Peyer's patch (tissue), 4 donors: ENCODE measurements at regions not wholly inside any gene's neighbourhood (a gene's known extent, or its start where the extent isn't known, plus 50 kb on each side); places are given as distances from the start of the nearest gene placed in this dataset.

Experiments used
- POLR2A ChIP-seq, 2 donors: fragments of 450-650 bp; IDR thresholded peaks; one replicate each; pipeline ENCODE4 v1.5.1; 2017; ENCODE audit warnings: antibody characterized with exemption in 2 of 2, mild to moderate bottlenecking in 2 of 2, moderate library complexity in 2 of 2
- TF ChIP-seq, protein P1 (sequence below), 6 experiments: fragments of 450-650 bp in 4 of 6; fragments of 200-600 bp in 2 of 6; sonication (generic) in 1 of 6; IDR thresholded peaks; one replicate each; pipeline ENCODE4 v1.5.1; 2017 to 2019; ENCODE audit warnings: antibody characterized with exemption in 6 of 6, mild to moderate bottlenecking in 3 of 6, moderate library complexity in 1 of 6

DNA sequence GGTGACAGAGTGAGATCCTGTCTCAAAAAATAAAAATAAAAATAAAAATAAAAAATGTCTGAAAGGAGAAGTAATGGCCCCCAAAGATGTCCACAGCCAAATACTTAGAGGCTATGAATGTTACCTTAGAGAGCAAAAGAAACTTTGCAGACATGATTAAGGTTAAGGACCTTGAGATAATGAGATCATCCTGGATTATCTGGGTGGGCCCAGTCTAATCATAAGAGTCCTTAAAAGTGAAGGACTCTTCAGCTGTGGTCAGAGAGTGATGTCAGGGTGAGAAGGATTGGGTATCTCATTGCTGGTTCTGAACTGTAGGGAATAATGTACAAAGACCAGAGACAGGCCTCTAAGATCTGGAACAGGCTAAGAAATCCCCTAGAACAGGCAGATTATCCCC is 84.9 kb upstream of the POU1F1 start:
- TF ChIP-seq, protein P1, sequence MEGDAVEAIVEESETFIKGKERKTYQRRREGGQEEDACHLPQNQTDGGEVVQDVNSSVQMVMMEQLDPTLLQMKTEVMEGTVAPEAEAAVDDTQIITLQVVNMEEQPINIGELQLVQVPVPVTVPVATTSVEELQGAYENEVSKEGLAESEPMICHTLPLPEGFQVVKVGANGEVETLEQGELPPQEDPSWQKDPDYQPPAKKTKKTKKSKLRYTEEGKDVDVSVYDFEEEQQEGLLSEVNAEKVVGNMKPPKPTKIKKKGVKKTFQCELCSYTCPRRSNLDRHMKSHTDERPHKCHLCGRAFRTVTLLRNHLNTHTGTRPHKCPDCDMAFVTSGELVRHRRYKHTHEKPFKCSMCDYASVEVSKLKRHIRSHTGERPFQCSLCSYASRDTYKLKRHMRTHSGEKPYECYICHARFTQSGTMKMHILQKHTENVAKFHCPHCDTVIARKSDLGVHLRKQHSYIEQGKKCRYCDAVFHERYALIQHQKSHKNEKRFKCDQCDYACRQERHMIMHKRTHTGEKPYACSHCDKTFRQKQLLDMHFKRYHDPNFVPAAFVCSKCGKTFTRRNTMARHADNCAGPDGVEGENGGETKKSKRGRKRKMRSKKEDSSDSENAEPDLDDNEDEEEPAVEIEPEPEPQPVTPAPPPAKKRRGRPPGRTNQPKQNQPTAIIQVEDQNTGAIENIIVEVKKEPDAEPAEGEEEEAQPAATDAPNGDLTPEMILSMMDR (IDR thresholded peaks at IDR 0.05): no peak
- no peak for TF ChIP-seq POLR2A (IDR thresholded peaks at IDR 0.05)
